Activated CD8-positive, alpha-beta memory T cell treated with anti-CD3 and anti-CD28 coated beads for 36 hours (primary cell): ENCODE measurements at regions not wholly inside any gene's neighbourhood (a gene's known extent, or its start where the extent isn't known, plus 50 kb on each side); places are given as distances from the start of the nearest gene placed in this dataset.

ENCODE experiments used
- CTCF ChIA-PET: fragments of 350-600 bp; sonication (Branson Sonifier 250); formaldehyde crosslinking; loops from one replicate; lab custom pipeline; 2021; ENCODE audit warnings: antibody characterized with exemption; lab: Charles Lee
- POLR2A ChIA-PET: fragments of 350-600 bp; sonication (Branson Sonifier 250); formaldehyde crosslinking; loops from one replicate; lab custom pipeline; 2021; ENCODE audit warnings: antibody characterized with exemption; lab: Charles Lee

GRCh38 chr3:116841003-116841735, 131.6 kb downstream of the TUSC7 start:
- ChIA-PET CTCF (no interaction called here), POLR2A (no interaction called here)

- CTCF ChIA-PET: no interaction called here
Observed at GRCh38 chr3:116842254-116842957, 132.8 kb downstream of the TUSC7 start.

DNA sequence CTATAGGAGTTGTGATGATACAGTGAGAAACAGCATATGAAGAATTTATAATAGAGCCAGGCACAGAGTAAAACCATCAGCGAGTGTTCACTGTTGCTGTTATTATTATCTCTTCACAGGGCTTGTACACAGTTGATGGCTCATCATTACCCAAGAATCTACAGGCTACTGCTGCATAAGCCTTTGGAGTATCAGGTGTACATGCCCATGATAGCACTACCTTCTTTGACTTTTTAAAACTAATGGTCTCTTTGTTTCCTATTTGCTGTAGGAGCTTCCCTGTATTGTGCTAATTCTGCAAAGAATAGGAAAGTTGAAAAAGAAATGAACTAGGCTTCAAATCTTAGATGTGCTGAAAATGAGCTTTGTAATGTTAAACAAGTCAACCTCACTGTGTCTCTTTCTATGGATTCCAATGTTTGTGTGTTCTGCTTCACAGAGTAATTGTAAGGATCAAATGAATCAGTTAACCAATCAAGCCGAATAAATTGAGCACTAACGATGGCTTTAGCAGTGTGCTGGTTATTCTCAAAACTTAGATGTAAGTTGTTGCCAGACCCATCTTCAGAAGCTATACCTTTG, 138.8 kb downstream of the TUSC7 start:
- ChIA-PET CTCF (no interaction called here), POLR2A (no interaction called here)

More at GRCh38 chr3:116842254-116842957, 132.8 kb downstream of the TUSC7 start:
- POLR2A ChIA-PET: no interaction called here

DNA sequence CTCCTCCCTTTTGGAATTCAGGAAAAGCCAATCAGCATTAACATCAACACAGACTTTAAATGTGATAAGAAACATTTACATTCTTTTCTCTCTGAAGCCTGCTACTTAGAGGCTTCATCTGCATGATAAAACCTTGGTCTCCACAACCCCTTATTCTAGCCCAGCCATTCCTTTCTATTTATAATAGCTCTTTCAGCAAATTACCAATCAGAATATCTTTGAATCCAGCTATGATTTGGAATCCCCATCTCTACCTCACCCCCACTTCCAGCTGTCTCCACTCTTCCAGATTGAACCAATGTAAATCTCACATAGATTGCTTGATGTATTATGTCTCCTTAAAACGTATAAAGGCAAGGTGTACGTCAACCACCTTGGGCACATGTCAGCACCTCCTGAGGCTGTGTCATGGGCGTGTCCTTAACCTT, 139.7 kb downstream of the TUSC7 start:
- ChIA-PET CTCF (no interaction called here), POLR2A (no interaction called here)

- POLR2A ChIA-PET: no interaction called here
- CTCF ChIA-PET: no interaction called here
Observed at GRCh38 chr3:116852803-116853202, 143.2 kb downstream of the TUSC7 start.

GRCh38 chr3:116863270-116863770, 153.7 kb downstream of the TUSC7 start:
- POLR2A ChIA-PET: no interaction called here
- CTCF ChIA-PET: no interaction called here

GRCh38 chr3:116863822-116864589, 154.4 kb downstream of the TUSC7 start:
- ChIA-PET POLR2A (no interaction called here), CTCF (no interaction called here)

GRCh38 chr3:116864590-116864927, 155.0 kb downstream of the TUSC7 start:
- ChIA-PET CTCF (no interaction called here), POLR2A (no interaction called here)

DNA sequence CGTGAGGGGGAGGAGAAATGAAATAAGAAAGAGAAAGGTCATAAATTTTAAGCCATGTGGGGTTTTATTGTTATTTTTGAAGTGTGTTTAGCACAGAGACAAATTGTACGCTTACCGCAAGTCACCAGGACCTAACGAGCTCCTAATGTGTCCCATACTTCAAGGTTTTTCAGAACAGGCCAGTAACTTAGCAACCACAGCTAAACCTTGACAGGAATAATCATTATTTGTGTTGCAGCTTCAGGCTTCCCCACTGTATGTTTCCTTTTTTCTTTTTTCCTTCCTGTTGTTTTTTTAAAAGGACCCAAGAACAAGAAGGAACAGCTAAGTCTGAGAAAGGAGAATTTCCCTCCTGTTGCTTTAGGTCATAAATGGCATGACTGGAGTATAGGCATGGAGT, 160.8 kb downstream of the TUSC7 start:
- POLR2A ChIA-PET: no interaction called here

GRCh38 chr3:116871905-116872304, 162.3 kb downstream of the TUSC7 start:
- CTCF ChIA-PET: no interaction called here
- POLR2A ChIA-PET: no interaction called here

More for the DNA sequence above, 160.8 kb downstream of the TUSC7 start:
- CTCF ChIA-PET: interaction anchor here (0.7 kb wide), 1 partner anchor 808 kb away, joined by 3 read pairs; no protein-coding TSS in a partner anchor

GRCh38 chr3:116872688-116873087, 163.1 kb downstream of the TUSC7 start:
- POLR2A ChIA-PET: no interaction called here
- CTCF ChIA-PET: no interaction called here

- CTCF ChIA-PET: no interaction called here
- POLR2A ChIA-PET: no interaction called here
Observed at GRCh38 chr3:116873142-116873541, 163.6 kb downstream of the TUSC7 start.

- POLR2A ChIA-PET: no interaction called here
- CTCF ChIA-PET: no interaction called here
Observed at GRCh38 chr3:116877968-116878367, 168.4 kb downstream of the TUSC7 start.

DNA sequence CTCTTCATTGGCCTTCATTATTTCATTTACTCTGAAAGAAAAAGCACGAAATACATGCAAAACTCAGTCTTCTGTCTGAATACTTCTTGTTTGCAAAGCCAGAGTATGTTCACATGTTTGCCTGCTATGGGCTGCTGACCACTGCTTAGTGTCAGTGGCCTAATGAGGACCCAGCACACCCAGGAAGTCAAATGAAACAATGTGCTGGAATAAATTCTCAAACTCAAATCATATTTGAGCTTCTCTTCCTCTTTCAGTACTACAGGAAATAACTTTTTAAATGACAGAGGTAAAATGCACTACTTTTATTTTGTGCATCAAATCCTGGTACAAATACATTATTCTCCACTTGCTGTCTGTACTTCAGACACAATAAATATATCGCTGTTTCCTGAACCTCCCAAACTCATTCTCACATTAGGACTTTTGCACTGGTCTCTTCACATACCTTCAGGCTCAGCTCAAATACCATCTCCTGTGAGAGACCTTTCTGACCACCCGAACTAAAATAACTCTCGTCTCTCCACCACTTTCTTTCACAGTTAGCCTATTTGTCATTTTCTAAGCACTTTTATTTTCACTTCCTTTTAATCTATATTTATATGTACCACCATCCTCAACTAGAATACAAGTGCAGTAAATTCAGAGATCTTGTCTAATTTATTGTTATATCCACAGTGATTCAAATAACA, 176.8 kb downstream of the TUSC7 start:
- CTCF ChIA-PET: no interaction called here
- POLR2A ChIA-PET: no interaction called here

- ChIA-PET POLR2A (no interaction called here), CTCF (no interaction called here)
Observed at GRCh38 chr3:116896116-116896515, 186.5 kb downstream of the TUSC7 start.

DNA sequence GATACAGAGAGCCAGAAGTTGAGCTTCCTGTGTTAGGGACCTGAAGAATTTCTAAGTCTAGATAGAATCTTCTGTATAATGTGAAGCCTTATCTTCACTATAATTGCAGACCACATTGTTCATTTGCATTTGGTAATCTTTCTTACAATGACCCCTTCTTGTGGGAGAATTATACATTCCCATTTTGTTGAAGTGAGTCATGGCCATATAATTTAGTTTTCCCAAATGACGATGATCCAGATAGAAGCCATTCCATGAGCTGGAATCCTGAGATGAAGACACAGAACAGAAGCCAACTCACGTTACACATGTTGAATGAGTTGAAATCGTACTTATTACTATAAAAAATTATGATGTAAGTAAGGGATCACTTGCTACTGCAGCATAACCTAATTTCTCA, 187.8 kb downstream of the TUSC7 start:
- CTCF ChIA-PET: no interaction called here
- POLR2A ChIA-PET: no interaction called here

- POLR2A ChIA-PET: no interaction called here
- CTCF ChIA-PET: no interaction called here
Observed at GRCh38 chr3:116899253-116899652, 189.7 kb downstream of the TUSC7 start.

- CTCF ChIA-PET: no interaction called here
Observed at GRCh38 chr3:116905334-116905733, 195.8 kb downstream of the TUSC7 start.

DNA sequence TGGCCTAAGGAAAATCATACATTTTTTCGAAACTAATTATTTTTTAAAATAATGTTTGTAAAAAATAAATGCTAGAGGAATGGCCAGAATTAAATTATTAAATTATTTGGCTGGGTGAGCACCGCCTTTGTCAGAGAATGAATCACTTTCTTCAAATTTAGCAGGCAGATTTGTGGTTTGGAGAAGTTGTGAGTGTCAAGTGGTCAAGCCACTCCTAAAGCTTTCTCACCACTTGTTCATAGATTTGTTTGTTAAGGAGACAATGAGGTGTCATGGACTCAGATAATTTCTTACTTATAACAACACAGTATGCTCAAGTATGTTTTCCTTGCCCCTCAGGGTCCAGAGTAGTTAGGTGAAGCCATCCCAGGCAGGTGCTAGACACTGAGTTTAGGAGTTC, 196.2 kb downstream of the TUSC7 start:
- CTCF ChIA-PET: no interaction called here
- POLR2A ChIA-PET: no interaction called here

More at GRCh38 chr3:116905334-116905733, 195.8 kb downstream of the TUSC7 start:
- POLR2A ChIA-PET: no interaction called here
